Stimulated activated CD4-positive, alpha-beta T cell treated with anti-CD3 and anti-CD28 coated beads, Interleukin-15, amount 100 ng/mL, for 48 hours (primary cell): ENCODE measurements at regions not wholly inside any gene's neighbourhood (a gene's known extent, or its start where the extent isn't known, plus 50 kb on each side); places are given as distances from the start of the nearest gene placed in this dataset.

ENCODE experiments used
- DNase-seq, 2 donors: peaks; one replicate each; pipeline ENCODE4 v3.0.0-alpha.2; 2020; ENCODE audit warnings: low read depth in 2 of 2

- no peak for DNase-seq
Observed at GRCh38 chr9:106600955-106601560, 261.9 kb upstream of the ZNF462 start.

GRCh38 chr9:106602344-106602743 lies 260.6 kb upstream of the ZNF462 start:
- no peak for DNase-seq

DNA sequence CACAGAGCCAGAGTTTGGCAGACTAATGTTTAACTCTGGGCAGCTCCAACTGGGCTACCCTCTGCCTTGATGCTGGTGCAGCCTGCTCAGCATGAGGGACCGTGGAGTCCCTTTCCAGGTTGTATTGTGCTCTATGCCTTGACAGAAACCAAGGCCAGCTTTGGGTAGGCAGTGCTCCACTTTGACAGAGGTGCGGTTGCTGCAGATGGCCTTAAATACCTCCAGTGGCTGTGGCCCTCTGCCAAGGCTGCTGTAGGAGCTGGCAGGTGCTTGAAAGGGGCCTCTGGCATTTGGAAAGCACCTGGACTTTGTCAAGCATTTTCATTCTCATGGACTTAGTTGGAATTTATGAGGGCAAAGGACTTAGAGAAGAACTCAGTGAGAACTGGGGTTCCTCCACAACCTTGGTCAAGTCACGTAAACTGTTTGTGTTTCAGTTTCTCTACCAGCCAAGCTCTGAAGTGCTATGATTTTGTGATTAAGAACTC lies 249.7 kb upstream of the ZNF462 start:
- no peak for DNase-seq

- DNase-seq = no peak
Observed at GRCh38 chr9:106615118-106615889, 247.7 kb upstream of the ZNF462 start.

GRCh38 chr9:106616026-106616425 lies 246.9 kb upstream of the ZNF462 start:
- DNase-seq = no peak

DNA sequence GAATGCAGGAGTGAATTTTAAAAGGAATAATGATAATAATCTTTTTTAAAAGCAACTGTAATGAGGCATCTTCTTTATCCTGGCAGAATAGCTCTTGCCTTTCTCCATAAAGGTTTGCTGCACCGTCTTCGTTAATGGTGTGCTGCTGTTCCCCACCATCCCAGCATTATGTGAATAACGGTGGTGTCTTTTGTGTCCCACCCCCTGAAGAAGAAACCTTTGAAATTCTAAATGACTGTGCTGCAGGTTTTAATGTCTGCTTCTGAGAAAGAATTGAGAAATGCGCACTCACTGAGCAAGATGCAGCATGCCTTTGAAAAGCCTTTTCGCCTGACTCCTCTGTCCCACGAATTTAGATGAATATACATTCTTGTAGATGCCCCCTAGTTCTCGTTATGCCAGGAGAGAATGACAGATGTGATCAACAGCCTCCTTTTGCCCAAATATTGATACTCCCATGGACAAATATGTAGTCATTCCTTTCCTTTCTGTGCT lies 246.1 kb upstream of the ZNF462 start:
- no peak for DNase-seq

- DNase-seq = no peak
Observed at GRCh38 chr9:106619211-106619610, 243.8 kb upstream of the ZNF462 start.

- no peak for DNase-seq
Observed at GRCh38 chr9:106620081-106620480, 242.9 kb upstream of the ZNF462 start.

GRCh38 chr9:106620866-106621265 lies 242.1 kb upstream of the ZNF462 start:
- DNase-seq = no peak

DNA sequence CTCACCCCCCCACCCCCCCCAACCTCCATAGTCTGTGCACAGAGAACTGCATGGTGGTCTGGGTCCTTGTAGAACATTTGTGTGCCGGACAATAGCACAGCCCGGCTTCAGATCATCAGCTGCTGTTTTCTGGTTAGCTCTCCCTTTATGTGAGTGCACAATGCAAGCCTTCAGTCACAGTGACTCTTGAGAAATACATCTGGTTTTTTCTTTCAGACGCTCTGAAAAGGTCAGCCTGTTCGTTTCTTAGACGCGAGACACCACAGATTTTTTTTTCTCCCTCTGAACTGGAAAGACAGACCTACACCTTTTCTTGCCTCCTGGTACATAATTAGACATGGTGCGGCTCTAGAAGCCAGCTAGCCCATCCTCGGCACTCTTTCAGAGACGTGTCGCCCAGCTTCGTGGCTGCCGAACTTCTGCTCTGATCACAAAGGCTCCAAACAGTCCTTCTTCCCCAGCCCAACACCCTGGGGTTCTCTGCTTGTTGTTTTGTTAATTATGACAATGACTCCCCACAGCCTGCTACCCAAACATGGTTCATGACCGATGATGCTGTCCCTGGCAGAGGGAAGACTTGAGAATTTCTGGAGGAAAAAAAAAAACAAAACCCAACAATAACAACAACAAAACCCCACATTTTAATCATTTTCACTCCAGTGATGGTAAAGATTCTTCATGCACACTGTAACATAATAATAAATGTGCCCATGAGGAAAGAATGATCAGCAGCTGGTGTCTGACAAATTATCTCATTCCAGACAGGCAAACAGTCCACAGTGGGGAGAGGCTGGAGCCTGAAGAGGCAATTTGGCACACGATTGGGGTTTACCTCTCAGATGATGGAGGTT lies 241.4 kb upstream of the ZNF462 start:
- no peak for DNase-seq

DNA sequence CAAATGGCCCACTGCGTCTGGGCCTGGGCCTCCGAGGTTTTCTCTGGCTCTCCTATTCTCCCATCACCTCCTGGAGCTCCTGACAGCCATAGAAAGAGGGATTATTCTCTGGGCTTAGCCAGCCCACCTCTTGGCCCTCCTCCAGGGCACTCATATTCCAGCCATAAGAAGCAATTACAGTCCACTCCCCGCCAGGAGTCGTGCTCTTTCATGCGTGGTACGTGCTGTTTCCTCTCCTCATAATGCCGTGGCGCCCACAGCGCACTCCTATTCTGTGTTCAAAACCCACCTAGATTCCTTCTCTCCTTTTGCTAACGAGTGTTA lies 240.8 kb upstream of the ZNF462 start:
- DNase-seq = no peak

DNA sequence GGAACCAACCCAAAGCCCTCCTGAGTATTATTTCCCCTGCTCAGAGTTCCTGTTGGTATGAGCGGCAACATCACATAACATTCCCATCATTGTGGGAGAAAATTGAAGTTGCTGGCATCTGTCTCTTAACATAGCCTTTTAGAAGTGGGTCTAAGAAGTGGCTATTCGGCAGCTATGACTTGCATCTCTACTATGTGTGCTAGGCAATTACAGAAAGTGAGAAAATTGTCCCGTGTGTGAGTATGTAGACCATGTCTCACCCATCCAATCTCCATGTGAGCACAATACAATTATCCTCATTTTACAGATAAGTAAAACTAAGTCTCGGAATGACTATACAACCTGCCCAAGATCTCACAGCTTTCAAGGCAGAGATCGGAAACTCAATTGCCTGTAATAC lies 239.4 kb upstream of the ZNF462 start:
- no peak for DNase-seq

DNA sequence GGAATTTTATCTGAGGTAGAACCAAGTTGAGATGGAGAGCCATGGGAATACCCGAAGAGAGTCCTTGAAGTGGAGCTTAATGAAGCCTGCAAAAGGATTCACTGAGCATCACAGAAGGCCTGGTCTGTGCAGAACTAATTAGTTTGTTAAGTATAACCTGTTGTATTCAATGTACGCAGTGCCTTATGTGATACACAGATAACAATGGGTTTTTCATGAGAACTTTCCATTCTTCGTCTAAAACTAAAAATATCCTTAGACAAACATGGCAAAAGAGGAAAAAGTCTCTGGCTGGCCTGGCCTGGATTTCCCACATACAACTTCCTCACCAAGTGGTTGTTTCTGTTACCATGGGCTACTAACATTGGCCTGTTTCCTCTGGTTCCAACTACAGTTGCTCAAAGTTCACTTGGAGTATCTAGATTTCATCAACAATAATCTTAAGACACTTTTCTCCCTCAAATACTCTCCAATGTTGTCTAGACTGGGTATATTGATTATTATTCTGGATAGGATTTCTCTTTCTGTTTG lies 237.6 kb upstream of the ZNF462 start:
- DNase-seq = no peak

- no peak for DNase-seq
Observed at GRCh38 chr9:106626936-106627335, 236.0 kb upstream of the ZNF462 start.

GRCh38 chr9:106632621-106633020 lies 230.3 kb upstream of the ZNF462 start:
- no peak for DNase-seq

DNA sequence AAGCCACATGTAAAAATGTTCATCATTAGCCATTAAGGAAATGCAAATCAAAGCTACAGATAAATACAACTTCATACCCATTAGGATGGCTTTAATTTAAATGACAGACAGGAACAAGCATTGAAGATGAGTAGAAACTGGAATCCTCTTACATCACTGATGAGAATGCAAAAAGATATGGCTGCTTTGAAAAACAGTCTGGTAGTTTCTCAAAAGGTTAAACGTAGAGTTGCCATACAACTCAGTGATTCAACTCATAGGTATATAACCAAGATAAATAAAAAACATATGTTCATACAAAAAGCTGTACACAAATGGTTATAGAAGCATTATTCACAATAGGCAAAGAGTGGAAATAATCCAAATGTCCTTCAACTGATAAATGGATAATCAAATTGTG lies 228.8 kb upstream of the ZNF462 start:
- DNase-seq = no peak

GRCh38 chr9:106634641-106635040 lies 228.3 kb upstream of the ZNF462 start:
- no peak for DNase-seq

DNA sequence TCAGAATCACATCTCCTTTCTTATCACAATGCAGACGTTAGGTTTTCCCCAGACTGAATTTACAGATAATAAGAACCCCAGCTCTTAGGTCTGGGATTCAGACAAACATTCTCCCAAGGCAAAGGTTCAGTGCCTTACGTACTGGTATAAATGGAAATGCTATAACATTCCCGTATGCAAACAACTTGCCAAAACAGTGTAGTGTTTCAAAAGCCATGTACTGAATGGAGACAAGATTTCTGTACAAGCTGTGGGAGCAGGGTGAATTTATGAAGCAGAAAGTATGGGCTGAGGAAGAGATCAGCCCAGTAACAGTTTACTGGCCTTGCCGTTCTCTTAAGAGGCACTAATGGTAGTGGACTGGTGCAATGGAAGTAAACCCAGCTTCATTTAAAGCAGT lies 225.5 kb upstream of the ZNF462 start:
- no peak for DNase-seq

DNA sequence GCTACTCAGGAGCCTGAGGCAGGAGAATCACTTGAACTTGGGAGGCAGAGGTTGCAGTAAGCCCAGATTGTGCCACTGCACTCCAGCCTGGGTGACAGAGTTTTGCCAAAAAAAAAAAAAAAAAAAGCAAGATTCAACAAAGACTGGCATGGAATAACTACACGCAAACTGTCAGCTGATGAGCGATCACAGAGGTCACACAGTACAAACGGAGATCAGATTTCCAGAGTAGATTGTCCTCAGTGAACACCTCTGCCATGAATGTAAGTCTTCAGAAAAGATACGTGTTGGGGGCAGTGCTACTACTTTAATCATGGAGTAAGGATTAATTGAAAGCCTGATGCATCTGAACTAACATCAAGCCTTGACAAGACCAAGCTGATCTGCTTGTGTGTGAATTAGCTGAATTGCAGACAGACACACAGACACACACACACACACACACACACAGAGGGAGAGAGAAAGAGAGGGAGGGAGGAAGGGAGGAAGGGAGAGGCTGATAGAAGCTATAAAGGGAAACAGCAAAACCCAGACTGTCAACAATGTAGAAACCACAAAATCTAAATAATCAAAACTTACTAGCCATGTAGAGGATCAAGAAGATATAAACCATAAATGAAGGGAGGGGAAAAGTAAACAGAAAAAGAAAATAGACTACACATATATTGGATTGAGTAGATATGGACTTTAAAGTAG lies 222.9 kb upstream of the ZNF462 start:
- no peak for DNase-seq

DNA sequence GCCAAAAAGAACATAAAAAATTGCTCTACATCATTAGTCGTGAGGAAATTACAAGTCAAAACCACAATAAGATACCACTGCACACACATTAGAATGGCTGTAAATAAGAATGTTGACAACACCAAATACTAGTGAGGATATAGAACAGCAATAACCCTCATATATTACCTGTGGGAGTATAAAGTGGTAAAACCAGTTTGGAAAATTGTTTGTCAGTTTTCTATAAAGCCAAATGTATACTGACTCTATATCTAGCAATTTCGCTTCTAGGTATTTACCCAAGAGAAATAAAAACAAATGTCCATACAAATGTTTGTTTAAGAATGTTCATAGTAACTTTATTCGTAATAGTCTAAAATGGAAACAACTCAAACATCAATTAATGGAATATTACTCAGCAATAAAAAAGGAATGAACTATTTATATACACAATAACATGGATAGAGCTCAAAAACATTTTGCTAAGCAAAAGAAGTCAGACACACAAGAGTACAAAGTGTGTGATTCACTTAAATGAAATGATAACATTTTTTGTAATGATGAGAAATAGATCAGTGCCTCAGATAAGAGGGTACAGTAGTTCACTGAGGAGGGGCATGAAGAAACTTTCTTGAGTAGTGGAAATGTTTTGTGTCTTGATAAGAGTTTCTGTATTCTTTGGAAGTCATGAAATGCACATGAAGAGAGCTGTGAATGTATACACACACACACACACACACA lies 219.6 kb upstream of the ZNF462 start:
- DNase-seq = no peak

DNA sequence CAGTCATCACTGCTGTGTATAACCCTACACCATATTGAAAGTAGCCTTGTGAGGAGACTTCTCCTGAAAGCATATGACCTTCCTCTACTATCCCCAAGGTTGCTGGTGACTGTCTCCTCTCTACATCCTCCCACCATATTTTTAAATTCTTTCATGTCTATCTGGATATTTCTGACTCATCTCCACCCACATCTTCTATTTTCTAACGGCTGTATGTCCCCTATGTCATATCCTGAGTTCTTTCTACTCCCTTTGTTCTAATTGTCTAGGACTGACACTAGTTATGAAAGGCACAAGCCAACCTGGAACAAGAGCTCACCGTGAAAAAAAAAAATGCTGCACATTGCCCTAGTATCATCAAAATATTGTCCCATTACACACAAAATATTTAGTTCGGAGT lies 218.3 kb upstream of the ZNF462 start:
- DNase-seq = no peak
